ENCODE measurements at regions not wholly inside any gene's neighbourhood (a gene's known extent, or its start where the extent isn't known, plus 50 kb on each side); places are given as distances from the start of the nearest gene placed in this dataset.

- no peak overlapping the region for H3K4me3 ChIP-seq
- DNase-seq (no peak), ATAC-seq (no peak)
- no peaks in the 10 kb centered on the region for H3K36me3 ChIP-seq (ENCODE audit: low read depth)
- intact Hi-C loops (cut with DNase I, micrococcal nuclease): no loop called here
- TF ChIP-seq CTCF (IDR thresholded peaks at IDR 0.05): no peak
- H3K4me1 ChIP-seq (ENCODE audit: low read depth): no peaks in the 10 kb centered on the region
- H3K9me3 ChIP-seq: peaks cover 32% of the 10 kb centered on the region
These were observed 238.8 kb upstream of the MYT1L start for GRCh38 chr2:2569836-2570235.

GRCh38 chr2:2569306-2569705, 238.2 kb upstream of the MYT1L start:
- no peak for TF ChIP-seq CTCF (IDR thresholded peaks at IDR 0.05)
- ATAC-seq (no peak), DNase-seq (no peak)
- Histone ChIP-seq H3K4me1 (ENCODE audit: low read depth) (no peaks in the 10 kb centered on the region), H3K9me3 (peaks cover 32% of the 10 kb centered on the region), H3K36me3 (ENCODE audit: low read depth) (no peaks in the 10 kb centered on the region), H3K4me3 (no peak overlapping the region)
- intact Hi-C loops (cut with DNase I, micrococcal nuclease): no loop called here

GRCh38 chr2:2568411-2568810, 237.3 kb upstream of the MYT1L start:
- no peaks in the 10 kb centered on the region for H3K36me3 ChIP-seq (ENCODE audit: low read depth)
- no peak for DNase-seq
- no peaks in the 10 kb centered on the region for H3K4me1 ChIP-seq (ENCODE audit: low read depth)
- intact Hi-C loops (cut with DNase I, micrococcal nuclease): no loop called here
- no peak overlapping the region for H3K4me3 ChIP-seq
- no peak for ATAC-seq
- peaks cover 28% of the 10 kb centered on the region for H3K9me3 ChIP-seq
- no peak for TF ChIP-seq CTCF (IDR thresholded peaks at IDR 0.05)

- intact Hi-C loops (cut with DNase I, micrococcal nuclease): no loop called here
- Histone ChIP-seq H3K4me1 (ENCODE audit: low read depth) (no peaks in the 10 kb centered on the region), H3K36me3 (ENCODE audit: low read depth) (no peaks in the 10 kb centered on the region), H3K9me3 (peaks cover 27% of the 10 kb centered on the region), H3K4me3 (no peak overlapping the region)
- DNase-seq (no peak), ATAC-seq (no peak)
- no peak for TF ChIP-seq CTCF (IDR thresholded peaks at IDR 0.05)
These were observed 236.7 kb upstream of the MYT1L start for GRCh38 chr2:2567776-2568175.

- Histone ChIP-seq H3K9me3 (peaks cover 27% of the 10 kb centered on the region), H3K4me1 (ENCODE audit: low read depth) (no peaks in the 10 kb centered on the region), H3K36me3 (ENCODE audit: low read depth) (no peaks in the 10 kb centered on the region), H3K4me3 (no peak overlapping the region)
- intact Hi-C loops (cut with DNase I, micrococcal nuclease): no loop called here
- DNase-seq (no peak), ATAC-seq (no peak)
- no peak for TF ChIP-seq CTCF (IDR thresholded peaks at IDR 0.05)
These were observed 235.6 kb upstream of the MYT1L start for GRCh38 chr2:2566396-2567323.

Measured in mucosa of descending colon (tissue), 3 donors.